ENCODE measurements at regions not wholly inside any gene's neighbourhood (a gene's known extent, or its start where the extent isn't known, plus 50 kb on each side); places are given as distances from the start of the nearest gene placed in this dataset.
"Not testable (repeated sequence)": the region's sequence is repeated elsewhere in the genome, so short reads cannot be mapped to it uniquely, and the experiment has no call there.

- H3K27me3 ChIP-seq (ENCODE audit: control insufficient read depth in 5 of 5, insufficient read depth in 4 of 5, low read length in 5 of 5) = no peaks in the 10 kb centered on the region
- H3K9ac ChIP-seq (ENCODE audit: low read length in 5 of 5) = no peak overlapping the region
- H3K27ac ChIP-seq (ENCODE audit: low read depth, low read length) = no peak overlapping the region
- no peaks in the 10 kb centered on the region for H3K36me3 ChIP-seq (ENCODE audit: control insufficient read depth in 5 of 5, insufficient read depth in 5 of 5, low read length in 5 of 5)
- H3K9me3 ChIP-seq (ENCODE audit: control insufficient read depth in 5 of 5, low read length in 5 of 5) = no peaks in the 10 kb centered on the region
- peaks cover 0 to 15% (median 8%) of the 10 kb centered on the region in 5 donors for H3K4me1 ChIP-seq (ENCODE audit: control insufficient read depth in 5 of 5, insufficient read depth in 5 of 5, low read length in 5 of 5)
- no peak overlapping the region for H3K4me3 ChIP-seq (ENCODE audit: low read depth in 1 of 5, low read length in 5 of 5)
Observed at GRCh38 chr10:37488792-37489657, 363.6 kb downstream of the ANKRD30A start.

- H3K36me3 ChIP-seq (ENCODE audit: control insufficient read depth in 5 of 5, insufficient read depth in 5 of 5, low read length in 5 of 5); H3K9ac ChIP-seq (ENCODE audit: low read length in 5 of 5); H3K27ac ChIP-seq (ENCODE audit: low read depth, low read length); H3K9me3 ChIP-seq (ENCODE audit: control insufficient read depth in 5 of 5, low read length in 5 of 5); H3K27me3 ChIP-seq (ENCODE audit: control insufficient read depth in 5 of 5, insufficient read depth in 4 of 5, low read length in 5 of 5); H3K4me1 ChIP-seq (ENCODE audit: control insufficient read depth in 5 of 5, insufficient read depth in 5 of 5, low read length in 5 of 5); H3K4me3 ChIP-seq (ENCODE audit: low read depth in 1 of 5, low read length in 5 of 5): not testable (repeated sequence)
Observed at GRCh38 chr10:37480596-37480995, 355.2 kb downstream of the ANKRD30A start.

- Histone ChIP-seq H3K36me3 (ENCODE audit: control insufficient read depth in 5 of 5, insufficient read depth in 5 of 5, low read length in 5 of 5) (no peaks in the 10 kb centered on the region), H3K27me3 (ENCODE audit: control insufficient read depth in 5 of 5, insufficient read depth in 4 of 5, low read length in 5 of 5) (no peaks in the 10 kb centered on the region), H3K27ac (ENCODE audit: low read depth, low read length) (no peak overlapping the region), H3K4me3 (ENCODE audit: low read depth in 1 of 5, low read length in 5 of 5) (no peak overlapping the region), H3K9ac (ENCODE audit: low read length in 5 of 5) (no peak overlapping the region), H3K4me1 (ENCODE audit: control insufficient read depth in 5 of 5, insufficient read depth in 5 of 5, low read length in 5 of 5) (no peaks in the 10 kb centered on the region), H3K9me3 (ENCODE audit: control insufficient read depth in 5 of 5, low read length in 5 of 5) (no peaks in the 10 kb centered on the region)
Observed at GRCh38 chr10:37479469-37479868, 354.1 kb downstream of the ANKRD30A start.

GRCh38 chr10:37478381-37478780, 353.0 kb downstream of the ANKRD30A start:
- Histone ChIP-seq H3K4me1 (ENCODE audit: control insufficient read depth in 5 of 5, insufficient read depth in 5 of 5, low read length in 5 of 5) (no peaks in the 10 kb centered on the region), H3K36me3 (ENCODE audit: control insufficient read depth in 5 of 5, insufficient read depth in 5 of 5, low read length in 5 of 5) (no peaks in the 10 kb centered on the region), H3K27ac (ENCODE audit: low read depth, low read length) (no peak overlapping the region), H3K27me3 (ENCODE audit: control insufficient read depth in 5 of 5, insufficient read depth in 4 of 5, low read length in 5 of 5) (no peaks in the 10 kb centered on the region), H3K9me3 (ENCODE audit: control insufficient read depth in 5 of 5, low read length in 5 of 5) (no peaks in the 10 kb centered on the region), H3K9ac (ENCODE audit: low read length in 5 of 5) (no peak overlapping the region), H3K4me3 (ENCODE audit: low read depth in 1 of 5, low read length in 5 of 5) (no peak overlapping the region)

GRCh38 chr10:37476285-37476684, 350.9 kb downstream of the ANKRD30A start:
- no peak overlapping the region for H3K4me3 ChIP-seq (ENCODE audit: low read depth in 1 of 5, low read length in 5 of 5)
- peaks cover 0 to 3% (median 0%) of the 10 kb centered on the region in 5 donors for H3K27me3 ChIP-seq (ENCODE audit: control insufficient read depth in 5 of 5, insufficient read depth in 4 of 5, low read length in 5 of 5)
- no peaks in the 10 kb centered on the region for H3K9me3 ChIP-seq (ENCODE audit: control insufficient read depth in 5 of 5, low read length in 5 of 5)
- H3K9ac ChIP-seq (ENCODE audit: low read length in 5 of 5) = no peak overlapping the region
- no peaks in the 10 kb centered on the region for H3K36me3 ChIP-seq (ENCODE audit: control insufficient read depth in 5 of 5, insufficient read depth in 5 of 5, low read length in 5 of 5)
- H3K27ac ChIP-seq (ENCODE audit: low read depth, low read length) = no peak overlapping the region
- no peaks in the 10 kb centered on the region for H3K4me1 ChIP-seq (ENCODE audit: control insufficient read depth in 5 of 5, insufficient read depth in 5 of 5, low read length in 5 of 5)

GRCh38 chr10:37474645-37475044, 349.2 kb downstream of the ANKRD30A start:
- Histone ChIP-seq H3K27ac (ENCODE audit: low read depth, low read length) (no peak overlapping the region), H3K9me3 (ENCODE audit: control insufficient read depth in 5 of 5, low read length in 5 of 5) (no peaks in the 10 kb centered on the region), H3K4me1 (ENCODE audit: control insufficient read depth in 5 of 5, insufficient read depth in 5 of 5, low read length in 5 of 5) (no peaks in the 10 kb centered on the region), H3K4me3 (ENCODE audit: low read depth in 1 of 5, low read length in 5 of 5) (no peak overlapping the region), H3K9ac (ENCODE audit: low read length in 5 of 5) (no peak overlapping the region), H3K36me3 (ENCODE audit: control insufficient read depth in 5 of 5, insufficient read depth in 5 of 5, low read length in 5 of 5) (no peaks in the 10 kb centered on the region), H3K27me3 (ENCODE audit: control insufficient read depth in 5 of 5, insufficient read depth in 4 of 5, low read length in 5 of 5) (peaks cover 0 to 3% (median 0%) of the 10 kb centered on the region in 5 donors)

- peaks cover 0 to 3% (median 0%) of the 10 kb centered on the region in 5 donors for H3K27me3 ChIP-seq (ENCODE audit: control insufficient read depth in 5 of 5, insufficient read depth in 4 of 5, low read length in 5 of 5)
- H3K9me3 ChIP-seq (ENCODE audit: control insufficient read depth in 5 of 5, low read length in 5 of 5) = no peaks in the 10 kb centered on the region
- no peaks in the 10 kb centered on the region for H3K36me3 ChIP-seq (ENCODE audit: control insufficient read depth in 5 of 5, insufficient read depth in 5 of 5, low read length in 5 of 5)
- H3K4me1 ChIP-seq (ENCODE audit: control insufficient read depth in 5 of 5, insufficient read depth in 5 of 5, low read length in 5 of 5) = no peaks in the 10 kb centered on the region
- H3K27ac ChIP-seq (ENCODE audit: low read depth, low read length) = no peak overlapping the region
- H3K4me3 ChIP-seq (ENCODE audit: low read depth in 1 of 5, low read length in 5 of 5) = no peak overlapping the region
- no peak overlapping the region for H3K9ac ChIP-seq (ENCODE audit: low read length in 5 of 5)
Observed at GRCh38 chr10:37473906-37474305, 348.5 kb downstream of the ANKRD30A start.

- no peak overlapping the region for H3K4me3 ChIP-seq (ENCODE audit: low read depth in 1 of 5, low read length in 5 of 5)
- no peak overlapping the region for H3K27ac ChIP-seq (ENCODE audit: low read depth, low read length)
- H3K9ac ChIP-seq (ENCODE audit: low read length in 5 of 5) = no peak overlapping the region
- peaks cover 0 to 2% (median 0%) of the 10 kb centered on the region in 5 donors for H3K27me3 ChIP-seq (ENCODE audit: control insufficient read depth in 5 of 5, insufficient read depth in 4 of 5, low read length in 5 of 5)
- no peaks in the 10 kb centered on the region for H3K36me3 ChIP-seq (ENCODE audit: control insufficient read depth in 5 of 5, insufficient read depth in 5 of 5, low read length in 5 of 5)
- no peaks in the 10 kb centered on the region for H3K9me3 ChIP-seq (ENCODE audit: control insufficient read depth in 5 of 5, low read length in 5 of 5)
- no peaks in the 10 kb centered on the region for H3K4me1 ChIP-seq (ENCODE audit: control insufficient read depth in 5 of 5, insufficient read depth in 5 of 5, low read length in 5 of 5)
Observed at GRCh38 chr10:37467246-37467645, 341.8 kb downstream of the ANKRD30A start.

GRCh38 chr10:37456456-37456855, 331.1 kb downstream of the ANKRD30A start:
- no peak overlapping the region for H3K27ac ChIP-seq (ENCODE audit: low read depth, low read length)
- H3K4me3 ChIP-seq (ENCODE audit: low read depth in 1 of 5, low read length in 5 of 5) = no peak overlapping the region
- H3K36me3 ChIP-seq (ENCODE audit: control insufficient read depth in 5 of 5, insufficient read depth in 5 of 5, low read length in 5 of 5) = no peaks in the 10 kb centered on the region
- no peak overlapping the region for H3K9ac ChIP-seq (ENCODE audit: low read length in 5 of 5)
- no peaks in the 10 kb centered on the region for H3K4me1 ChIP-seq (ENCODE audit: control insufficient read depth in 5 of 5, insufficient read depth in 5 of 5, low read length in 5 of 5)
- H3K9me3 ChIP-seq (ENCODE audit: control insufficient read depth in 5 of 5, low read length in 5 of 5) = peaks cover 0 to 3% (median 0%) of the 10 kb centered on the region in 5 donors
- no peaks in the 10 kb centered on the region for H3K27me3 ChIP-seq (ENCODE audit: control insufficient read depth in 5 of 5, insufficient read depth in 4 of 5, low read length in 5 of 5)

GRCh38 chr10:37448161-37448560, 322.8 kb downstream of the ANKRD30A start:
- no peaks in the 10 kb centered on the region for H3K36me3 ChIP-seq (ENCODE audit: control insufficient read depth in 5 of 5, insufficient read depth in 5 of 5, low read length in 5 of 5)
- H3K9ac ChIP-seq (ENCODE audit: low read length in 5 of 5) = no peak overlapping the region
- no peaks in the 10 kb centered on the region for H3K4me1 ChIP-seq (ENCODE audit: control insufficient read depth in 5 of 5, insufficient read depth in 5 of 5, low read length in 5 of 5)
- H3K27ac ChIP-seq (ENCODE audit: low read depth, low read length) = no peak overlapping the region
- peaks cover 0 to 4% (median 0%) of the 10 kb centered on the region in 5 donors for H3K9me3 ChIP-seq (ENCODE audit: control insufficient read depth in 5 of 5, low read length in 5 of 5)
- H3K27me3 ChIP-seq (ENCODE audit: control insufficient read depth in 5 of 5, insufficient read depth in 4 of 5, low read length in 5 of 5) = no peaks in the 10 kb centered on the region
- H3K4me3 ChIP-seq (ENCODE audit: low read depth in 1 of 5, low read length in 5 of 5) = no peak overlapping the region
